ENCODE measurements at regions not wholly inside any gene's neighbourhood (a gene's known extent, or its start where the extent isn't known, plus 50 kb on each side); places are given as distances from the start of the nearest gene placed in this dataset.
"Not testable (repeated sequence)": the region's sequence is repeated elsewhere in the genome, so short reads cannot be mapped to it uniquely, and the experiment has no call there.

- Mint-ChIP-seq H3K36me3 (no peaks in the 10 kb centered on the region), H3K4me3 (no peak overlapping the region), H3K9me3 (peaks cover 6% of the 10 kb centered on the region), H3K27me3 (no peaks in the 10 kb centered on the region), H3K4me1 (ENCODE audit: low read depth in 2 of 2) (no peaks in the 10 kb centered on the region), H3K27ac (no peak overlapping the region)
- DNase-seq (ENCODE audit: low spot score), result no peak
- ATAC-seq, result no peak
Observed at GRCh38 chr3:163382183-163382582, 1696.1 kb downstream of the SI start.

- H3K36me3 Mint-ChIP-seq, result peaks cover 7% of the 10 kb centered on the region
- no peaks in the 10 kb centered on the region for H3K27me3 Mint-ChIP-seq
- no peak for ATAC-seq
- H3K4me1 Mint-ChIP-seq (ENCODE audit: low read depth in 2 of 2), result no peaks in the 10 kb centered on the region
- no peak overlapping the region for H3K4me3 Mint-ChIP-seq
- peaks cover 19% of the 10 kb centered on the region for H3K9me3 Mint-ChIP-seq
- no peak overlapping the region for H3K27ac Mint-ChIP-seq
- no peak for DNase-seq (ENCODE audit: low spot score)
Observed at GRCh38 chr3:163368168-163368567, 1710.1 kb downstream of the SI start.

GRCh38 chr3:163364717-163365116, 1713.6 kb downstream of the SI start:
- DNase-seq (ENCODE audit: low spot score), result no peak
- H3K4me1 Mint-ChIP-seq (ENCODE audit: low read depth in 2 of 2), result no peaks in the 10 kb centered on the region
- H3K4me3 Mint-ChIP-seq, result no peak overlapping the region
- H3K27me3 Mint-ChIP-seq, result no peaks in the 10 kb centered on the region
- ATAC-seq, result no peak
- no peak overlapping the region for H3K27ac Mint-ChIP-seq
- H3K36me3 Mint-ChIP-seq, result peaks cover 1% of the 10 kb centered on the region
- peaks cover 10% of the 10 kb centered on the region for H3K9me3 Mint-ChIP-seq

GRCh38 chr3:163362151-163362550, 1716.1 kb downstream of the SI start:
- Mint-ChIP-seq H3K36me3 (peaks cover 4% of the 10 kb centered on the region), H3K4me1 (ENCODE audit: low read depth in 2 of 2) (no peaks in the 10 kb centered on the region), H3K4me3 (no peak overlapping the region), H3K9me3 (peaks cover 10% of the 10 kb centered on the region), H3K27ac (no peak overlapping the region), H3K27me3 (no peaks in the 10 kb centered on the region)
- DNase-seq (ENCODE audit: low spot score) (no peak), ATAC-seq (no peak)

GRCh38 chr3:163361357-163361878, 1716.9 kb downstream of the SI start:
- not testable (repeated sequence) for H3K36me3 Mint-ChIP-seq; H3K4me1 Mint-ChIP-seq (ENCODE audit: low read depth in 2 of 2); H3K27me3 Mint-ChIP-seq; ATAC-seq; H3K4me3 Mint-ChIP-seq; DNase-seq (ENCODE audit: low spot score); H3K27ac Mint-ChIP-seq; H3K9me3 Mint-ChIP-seq

GRCh38 chr3:163347944-163348343, 1730.4 kb downstream of the SI start:
- H3K9me3 Mint-ChIP-seq, result peaks cover 8% of the 10 kb centered on the region
- ATAC-seq, result no peak
- no peak for DNase-seq (ENCODE audit: low spot score)

GRCh38 chr3:163335429-163335828, 1742.9 kb downstream of the SI start:
- Mint-ChIP-seq H3K4me3 (no peak overlapping the region), H3K4me1 (ENCODE audit: low read depth in 2 of 2) (no peaks in the 10 kb centered on the region), H3K27ac (no peak overlapping the region), H3K9me3 (peaks cover 13% of the 10 kb centered on the region), H3K27me3 (no peaks in the 10 kb centered on the region), H3K36me3 (peaks cover 7% of the 10 kb centered on the region)
- ATAC-seq (no peak), DNase-seq (ENCODE audit: low spot score) (no peak)

More at GRCh38 chr3:163347944-163348343, 1730.4 kb downstream of the SI start:
- no peaks in the 10 kb centered on the region for H3K4me1 Mint-ChIP-seq (ENCODE audit: low read depth in 2 of 2)
- no peaks in the 10 kb centered on the region for H3K36me3 Mint-ChIP-seq
- no peak overlapping the region for H3K4me3 Mint-ChIP-seq
- H3K27me3 Mint-ChIP-seq, result no peaks in the 10 kb centered on the region
- no peak overlapping the region for H3K27ac Mint-ChIP-seq

- Mint-ChIP-seq H3K27ac (no peak overlapping the region), H3K4me3 (no peak overlapping the region), H3K27me3 (no peaks in the 10 kb centered on the region), H3K36me3 (no peaks in the 10 kb centered on the region), H3K4me1 (ENCODE audit: low read depth in 2 of 2) (no peaks in the 10 kb centered on the region), H3K9me3 (peaks cover 10% of the 10 kb centered on the region)
- DNase-seq (ENCODE audit: low spot score), result no peak
- no peak for ATAC-seq
Observed at GRCh38 chr3:163328680-163329079, 1749.6 kb downstream of the SI start.

GRCh38 chr3:163327086-163327485, 1751.2 kb downstream of the SI start:
- ATAC-seq (no peak), DNase-seq (ENCODE audit: low spot score) (no peak)
- no peaks in the 10 kb centered on the region for H3K36me3 Mint-ChIP-seq
- no peak overlapping the region for H3K27ac Mint-ChIP-seq
- H3K9me3 Mint-ChIP-seq, result peaks cover 12% of the 10 kb centered on the region
- H3K27me3 Mint-ChIP-seq, result no peaks in the 10 kb centered on the region
- H3K4me3 Mint-ChIP-seq, result no peak overlapping the region
- H3K4me1 Mint-ChIP-seq (ENCODE audit: low read depth in 2 of 2), result no peaks in the 10 kb centered on the region

GRCh38 chr3:163315786-163316185, 1762.5 kb downstream of the SI start:
- H3K4me1 Mint-ChIP-seq (ENCODE audit: low read depth in 2 of 2), result no peaks in the 10 kb centered on the region
- no peaks in the 10 kb centered on the region for H3K27me3 Mint-ChIP-seq
- H3K9me3 Mint-ChIP-seq, result peaks cover 20% of the 10 kb centered on the region

GRCh38 chr3:163306405-163306804, 1771.9 kb downstream of the SI start:
- Mint-ChIP-seq H3K27me3 (no peaks in the 10 kb centered on the region), H3K9me3 (peaks cover 35% of the 10 kb centered on the region), H3K4me3 (no peak overlapping the region), H3K27ac (no peak overlapping the region), H3K36me3 (peaks cover 7% of the 10 kb centered on the region), H3K4me1 (ENCODE audit: low read depth in 2 of 2) (no peaks in the 10 kb centered on the region)
- DNase-seq (ENCODE audit: low spot score) (no peak), ATAC-seq (no peak)

More at GRCh38 chr3:163315786-163316185, 1762.5 kb downstream of the SI start:
- Mint-ChIP-seq H3K27ac (no peak overlapping the region), H3K36me3 (peaks cover 6% of the 10 kb centered on the region), H3K4me3 (no peak overlapping the region)
- ATAC-seq (no peak), DNase-seq (ENCODE audit: low spot score) (no peak)

- Mint-ChIP-seq H3K9me3 (peaks cover 11% of the 10 kb centered on the region), H3K4me3 (no peak overlapping the region), H3K4me1 (ENCODE audit: low read depth in 2 of 2) (no peaks in the 10 kb centered on the region), H3K27me3 (no peaks in the 10 kb centered on the region), H3K27ac (no peak overlapping the region), H3K36me3 (peaks cover 4% of the 10 kb centered on the region)
- DNase-seq (ENCODE audit: low spot score), result no peak
- ATAC-seq, result no peak
Observed at GRCh38 chr3:163273694-163274093, 1777.1 kb downstream of the OTOL1 start.

- H3K4me1 Mint-ChIP-seq (ENCODE audit: low read depth in 2 of 2), result no peaks in the 10 kb centered on the region
- no peak overlapping the region for H3K27ac Mint-ChIP-seq
- H3K9me3 Mint-ChIP-seq, result peaks cover 21% of the 10 kb centered on the region
- no peaks in the 10 kb centered on the region for H3K27me3 Mint-ChIP-seq
- no peak for DNase-seq (ENCODE audit: low spot score)
- no peak overlapping the region for H3K4me3 Mint-ChIP-seq
- peaks cover 12% of the 10 kb centered on the region for H3K36me3 Mint-ChIP-seq
- no peak for ATAC-seq
Observed at GRCh38 chr3:163266731-163267130, 1770.1 kb downstream of the OTOL1 start.

GRCh38 chr3:163261618-163262017, 1765.0 kb downstream of the OTOL1 start:
- H3K4me1 Mint-ChIP-seq (ENCODE audit: low read depth in 2 of 2), result no peaks in the 10 kb centered on the region
- DNase-seq (ENCODE audit: low spot score), result no peak
- H3K27me3 Mint-ChIP-seq, result no peaks in the 10 kb centered on the region
- H3K27ac Mint-ChIP-seq, result no peak overlapping the region
- ATAC-seq, result no peak
- no peak overlapping the region for H3K4me3 Mint-ChIP-seq
- peaks cover 17% of the 10 kb centered on the region for H3K9me3 Mint-ChIP-seq
- peaks cover 5% of the 10 kb centered on the region for H3K36me3 Mint-ChIP-seq

GRCh38 chr3:163261056-163261455, 1764.4 kb downstream of the OTOL1 start:
- peaks cover 17% of the 10 kb centered on the region for H3K9me3 Mint-ChIP-seq
- H3K36me3 Mint-ChIP-seq, result peaks cover 5% of the 10 kb centered on the region
- H3K4me3 Mint-ChIP-seq, result no peak overlapping the region
- DNase-seq (ENCODE audit: low spot score) (no peak), ATAC-seq (no peak)
- H3K27ac Mint-ChIP-seq, result no peak overlapping the region
- no peaks in the 10 kb centered on the region for H3K27me3 Mint-ChIP-seq
- H3K4me1 Mint-ChIP-seq (ENCODE audit: low read depth in 2 of 2), result no peaks in the 10 kb centered on the region

Measured in natural killer cell treated with Interleukin-12 subunit alpha and Interleukin-12 subunit beta and Interleukin-15 and Interleukin-18, amount 100 ng/mL, for 72 hours (primary cell).